ENCODE measurements at regions not wholly inside any gene's neighbourhood (a gene's known extent, or its start where the extent isn't known, plus 50 kb on each side); places are given as distances from the start of the nearest gene placed in this dataset.

- Histone ChIP-seq H3K4me3 (no peak overlapping the region), H4K20me1 (replicated peaks; ENCODE audit: control insufficient read depth, insufficient read depth, low read length) (no peaks in the 10 kb centered on the region), H3K36me3 (ENCODE audit: control insufficient read depth, insufficient read depth, low read length) (no peaks in the 10 kb centered on the region), H3K4me2 (ENCODE audit: insufficient read depth, low read length) (no peak overlapping the region), H3K9ac (ENCODE audit: insufficient read depth in 1 of 2, low read depth in 2 of 2, low read length in 2 of 2) (no peak overlapping the region), H3K9me3 (replicated peaks; ENCODE audit: control insufficient read depth, insufficient read depth, low read depth, low read length) (no peaks in the 10 kb centered on the region), H2AFZ (ENCODE audit: low read depth, low read length) (peak overlapping the region; percentile 54; the same call in 1 of the 2 replicates), H3K27me3 (ENCODE audit: control insufficient read depth in 2 of 2, insufficient read depth in 2 of 2, low read length in 2 of 2) (no peaks in the 10 kb centered on the region), H3K79me2 (ENCODE audit: control insufficient read depth, insufficient read depth, low read length) (no peaks in the 10 kb centered on the region), H3K27ac (ENCODE audit: extremely low read depth, low read depth, low read length) (no peak overlapping the region), H3K9me1 (ENCODE audit: control insufficient read depth, insufficient read depth, low read length) (no peaks in the 10 kb centered on the region), H3K4me1 (replicated peaks in 1 of 2; ENCODE audit: control insufficient read depth in 2 of 2, insufficient read depth in 2 of 2, low read length in 2 of 2) (peaks cover 0 to 2% of the 10 kb centered on the region in 2 experiments; a peak in 1 of 5 replicates)
- in situ Hi-C loops (cut with MboI): no loop called here
- peak in 1 of 4 experiments; percentile 8 for DNase-seq (ENCODE audit: extremely low read depth in 1 of 4, low spot score in 3 of 4)
- intact Hi-C loops (cut with micrococcal nuclease): no loop called here
- CTCF ChIA-PET (ENCODE audit: low intra/inter-chr PET ratio): no interaction called here
- peak; percentile 69 for FAIRE-seq
- POLR2A ChIA-PET: no interaction called here
- peak; percentile 67 for ATAC-seq
- no TSS peak for BruUV-seq (replicated peaks)
- 9% methylated on average over 2 of the region's 2 CpGs for WGBS (ENCODE audit: insufficient coverage, low coverage, missing lambda C conversion rate)
- TF ChIP-seq RFX1 (IDR thresholded peaks at IDR 0.05) (peak; percentile 56), GABPA (tag; conservative IDR thresholded peaks at IDR 0.05; ENCODE audit: low read depth) (peak; percentile 83), NR2C2 (CRISPR knock-in tag; IDR thresholded peaks at IDR 0.05) (no peak), NR2C2 (tag; IDR thresholded peaks at IDR 0.05) (peak; percentile 90), TRIM24 (IDR thresholded peaks at IDR 0.05) (no peak), ZBTB40 (IDR thresholded peaks at IDR 0.05) (peak; percentile 68), ZBTB40 (CRISPR knock-in tag; IDR thresholded peaks at IDR 0.05) (no peak), PKNOX1 (IDR thresholded peaks at IDR 0.05) (peak; percentile 64; the same call in 1 of the 2 replicates), WHSC1 (IDR thresholded peaks at IDR 0.05; ENCODE audit: low read length) (no peak), NR2C1 (IDR thresholded peaks at IDR 0.05) (peak; percentile 84), NR2C1 (tag; IDR thresholded peaks at IDR 0.05) (peak; percentile 88)
These were observed 64.7 kb downstream of the ZNF641 start for GRCh38 chr12:48285751-48286650.
